HCT116 (cell line): ENCODE measurements at regions not wholly inside any gene's neighbourhood (a gene's known extent, or its start where the extent isn't known, plus 50 kb on each side); places are given as distances from the start of the nearest gene placed in this dataset.

ENCODE experiments used
- ATAC-seq: fragments of 200-7000 bp; cut with Tn5 transposase; 2 replicates; pipeline ENCODE4 v1.9.1; 2020; ENCODE audit warnings: mild to moderate bottlenecking, moderate library complexity
- BruUV-seq: library from RNA; stranded (reverse); fragments of 400-500 nt; replicated peaks from 2 replicates; lab custom pipeline; 2021; lab: Mats Ljungman, UMichigan
- CTCF ChIA-PET: fragments of 300-600 bp; sonication (Branson Sonifier 250); formaldehyde crosslinking; loops from one replicate; lab custom pipeline; 2021; ENCODE audit warnings: antibody characterized with exemption; lab: Charles Lee
- POLR2A ChIA-PET: fragments of 300-600, 350-600 bp; sonication (Branson Sonifier 250); formaldehyde crosslinking; loops from one replicate; lab custom pipeline; 2021; ENCODE audit warnings: antibody characterized with exemption; lab: Charles Lee
- RAD21 ChIA-PET, 2 experiments: fragments of 300-600 bp; sonication (Branson Sonifier 250); formaldehyde crosslinking; loops; one replicate each; lab custom pipeline; 2023; ENCODE audit warnings: low total read pairs in 2 of 2; ENCODE audit not compliant: uncharacterized antibody in 2 of 2, unreplicated experiment in 2 of 2, low non-redundant PET in 1 of 2; lab: Charles Lee
- DNase-seq: peaks from one replicate; pipeline ENCODE4 v3.0.0-alpha.2; 2010; ENCODE audit warnings: low read depth, low spot score
- H2AFZ ChIP-seq: fragments of 200-600 bp; shearing (Covaris generic), sonication (generic); 2 replicates; pipeline ENCODE4 v1.6.1; 2017; ENCODE audit warnings: low read depth, mixed run types, mixed read lengths, antibody characterized with exemption, low read length; ENCODE audit not compliant: poor library complexity, severe bottlenecking
- H3K27ac ChIP-seq: 2 replicates; pipeline ENCODE4 v1.5.1; 2012; ENCODE audit warnings: low read depth, low read length
- H3K27me3 ChIP-seq: fragments of 200-600 bp; sonication (generic); 2 replicates; pipeline ENCODE4 v1.6.1; 2016; ENCODE audit warnings: mixed run types, low read length, mixed read lengths; ENCODE audit not compliant: insufficient read depth
- H3K36me3 ChIP-seq, 2 experiments: fragments of 200-500 bp in 1 of 2; fragments of 200-600 bp in 1 of 2; sonication (Bioruptor generic) in 1 of 2; sonication (generic) in 1 of 2; 2 replicates each; pipeline versions ENCODE4 v1.5.1 to v1.6.1; 2014 to 2016; ENCODE audit warnings: low read length in 2 of 2, inconsistent platforms in 1 of 2, mixed read lengths in 1 of 2, mixed run types in 1 of 2; ENCODE audit not compliant: insufficient read depth in 2 of 2, control insufficient read depth in 1 of 2
- H3K4me1 ChIP-seq, 2 experiments: fragments of 200-600 bp in 1 of 2; sonication (generic) in 1 of 2; 2 replicates each; pipeline versions ENCODE4 v1.5.1 to v1.6.1; 2012 to 2017; ENCODE audit warnings: low read length in 2 of 2, inconsistent platforms in 1 of 2, mild to moderate bottlenecking in 1 of 2, mixed read lengths in 1 of 2, mixed run types in 1 of 2, moderate library complexity in 1 of 2; ENCODE audit not compliant: insufficient read depth in 2 of 2, control insufficient read depth in 1 of 2
- H3K4me2 ChIP-seq: fragments of 200-600 bp; sonication (generic); 2 replicates; pipeline ENCODE4 v1.6.1; 2017; ENCODE audit warnings: mixed run types, low read length, mixed read lengths
- H3K4me3 ChIP-seq, 2 experiments: fragments of 200-600 bp in 1 of 2; sonication (generic) in 1 of 2; replicated peaks in 1 of 2; 2 replicates each; pipeline ENCODE4 v1.5.1; 2011 to 2016; ENCODE audit warnings: low read length in 2 of 2, control low read depth in 1 of 2, low read depth in 1 of 2, mild to moderate bottlenecking in 1 of 2, mixed read lengths in 1 of 2, mixed run types in 1 of 2
- H3K79me2 ChIP-seq: fragments of 200-600 bp; sonication (generic); 2 replicates; pipeline ENCODE4 v1.6.1; 2017; ENCODE audit warnings: mild to moderate bottlenecking, mixed run types, low read length, moderate library complexity, mixed read lengths; ENCODE audit not compliant: insufficient read depth
- H3K9ac ChIP-seq: fragments of 200-600 bp; sonication (generic); 2 replicates; pipeline ENCODE4 v1.6.1; 2016; ENCODE audit warnings: low read length, mixed read lengths
- H3K9me2 ChIP-seq: fragments of 200-600 bp; sonication (generic), shearing (Covaris generic); 2 replicates; pipeline ENCODE4 v1.6.1; 2017; ENCODE audit warnings: mixed run types, mild to moderate bottlenecking, moderate library complexity; ENCODE audit not compliant: insufficient read depth
- H3K9me3 ChIP-seq, 2 experiments: fragments of 200-500 bp in 1 of 2; fragments of 200-600 bp in 1 of 2; sonication (Bioruptor generic) in 1 of 2; sonication (generic) in 1 of 2; 2 replicates each; pipeline ENCODE4 v1.6.1; 2014 to 2017; ENCODE audit warnings: low read length in 2 of 2, mixed read lengths in 2 of 2, inconsistent platforms in 1 of 2, low read depth in 1 of 2, mild to moderate bottlenecking in 1 of 2, mixed run types in 1 of 2, moderate library complexity in 1 of 2; ENCODE audit not compliant: control insufficient read depth in 1 of 2, insufficient read depth in 1 of 2
- H4K20me1 ChIP-seq: fragments of 200-600 bp; sonication (generic), shearing (Covaris generic); 2 replicates; pipeline ENCODE4 v1.6.1; 2017; ENCODE audit warnings: mixed run types, mild to moderate bottlenecking, moderate library complexity; ENCODE audit not compliant: insufficient read depth
- ATF3 ChIP-seq: IDR thresholded peaks from 2 replicates; pipeline ENCODE4 v1.6.1; 2012
- CBX3 ChIP-seq: IDR thresholded peaks from 2 replicates; pipeline ENCODE4 v1.6.1; 2012; ENCODE audit warnings: low read depth
- CTCF ChIP-seq, 3 experiments: fragments of 200-600 bp in 1 of 3; sonication (generic) in 1 of 3; IDR thresholded peaks in 2 of 3; conservative IDR thresholded peaks in 1 of 3; 2 replicates each; pipeline ENCODE4 v1.5.1; 2012 to 2017; ENCODE audit warnings: low read depth in 2 of 3, low read length in 2 of 3, antibody characterized with exemption in 1 of 3, borderline replicate concordance in 1 of 3, control low read depth in 1 of 3, mild to moderate bottlenecking in 1 of 3, mixed read lengths in 1 of 3, mixed run types in 1 of 3, moderate library complexity in 1 of 3; ENCODE audit not compliant: insufficient read depth in 1 of 3
- EGR1 ChIP-seq: IDR thresholded peaks from 2 replicates; pipeline ENCODE4 v1.6.1; 2012; ENCODE audit warnings: low read depth
- ELF1 ChIP-seq: IDR thresholded peaks from 2 replicates; pipeline ENCODE4 v1.6.1; 2012; ENCODE audit warnings: low read depth, borderline replicate concordance
- EZH2 ChIP-seq: fragments of 200-600 bp; sonication (generic); IDR thresholded peaks from 2 replicates; pipeline ENCODE4 v1.6.1; 2017; ENCODE audit warnings: antibody characterized with exemption, mixed run types
- EZH2phosphoT487 ChIP-seq: fragments of 200-600 bp; IDR thresholded peaks from 2 replicates; pipeline ENCODE4 v1.6.1; 2018; ENCODE audit warnings: antibody characterized with exemption, borderline replicate concordance
- FOSL1 ChIP-seq: IDR thresholded peaks from 2 replicates; pipeline ENCODE4 v1.6.1; 2012; ENCODE audit warnings: low read depth
- JUND ChIP-seq: IDR thresholded peaks from 2 replicates; pipeline ENCODE4 v1.6.1; 2012
- POLR2AphosphoS5 ChIP-seq: IDR thresholded peaks from 2 replicates; pipeline ENCODE4 v1.6.1; 2011; ENCODE audit warnings: mild to moderate bottlenecking, low read depth, low read length, moderate library complexity
- RAD21 ChIP-seq: IDR thresholded peaks from 2 replicates; pipeline ENCODE4 v1.6.1; 2012; ENCODE audit warnings: low read depth, mild to moderate bottlenecking
- SIN3A ChIP-seq: IDR thresholded peaks from 2 replicates; pipeline ENCODE4 v1.6.1; 2012; ENCODE audit warnings: low read depth
- SP1 ChIP-seq: IDR thresholded peaks from 2 replicates; pipeline ENCODE4 v1.6.1; 2012; ENCODE audit warnings: low read depth
- YY1 ChIP-seq: IDR thresholded peaks from 2 replicates; pipeline ENCODE4 v1.6.1; 2011; ENCODE audit warnings: low read length, low read depth, moderate library complexity, mild to moderate bottlenecking; ENCODE audit not compliant: insufficient replicate concordance; ENCODE audit errors: extremely low read depth
- ZNF274 ChIP-seq: fragments of 200-500 bp; sonication (Bioruptor generic); IDR thresholded peaks from 2 replicates; pipeline ENCODE4 v1.6.1; 2014; ENCODE audit warnings: mild to moderate bottlenecking, low read depth, low read length, inconsistent platforms
- intact Hi-C: fragments of 100-400 bp; cut with micrococcal nuclease; formaldehyde crosslinking; loops from 2 replicates; pipeline ENCODE4 v1.10.0; 2022
- TF ChIP-seq, protein P1 (sequence below): IDR thresholded peaks from 2 replicates; pipeline ENCODE4 v1.6.1; 2011; ENCODE audit warnings: mild to moderate bottlenecking, low read length, moderate library complexity; ENCODE audit not compliant: insufficient replicate concordance; ENCODE audit errors: extremely low read depth

DNA sequence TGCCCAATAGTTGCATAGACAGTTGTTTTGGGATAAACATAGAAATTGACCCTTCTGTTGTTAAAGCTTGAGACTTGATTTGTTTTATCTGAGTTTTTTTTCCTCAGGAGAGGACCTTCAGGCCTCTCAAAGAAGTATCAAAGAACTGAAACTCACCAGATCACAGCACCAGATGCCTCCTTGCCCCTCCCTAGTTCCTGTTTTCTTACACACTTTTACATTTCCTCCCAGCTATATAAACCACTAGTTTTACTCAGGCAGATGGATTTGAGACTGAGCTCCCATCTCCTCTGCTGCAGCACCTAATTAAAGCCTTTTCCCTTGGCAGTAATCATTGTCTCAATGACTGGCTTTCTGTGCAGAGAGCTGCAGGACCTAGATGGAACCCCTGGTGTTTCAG, 150.6 kb upstream of the NRG3 start:
- H3K9ac ChIP-seq, result no peak overlapping the region
- H3K4me2 ChIP-seq, result no peak overlapping the region
- no peaks in the 10 kb centered on the region for H3K79me2 ChIP-seq
- H3K9me2 ChIP-seq, result no peaks in the 10 kb centered on the region
- DNase-seq, result no peak
- ChIA-PET POLR2A (no interaction called here), CTCF (no interaction called here), RAD21 (no interaction called here)
- intact Hi-C loops, result no loop called here
- H3K4me1 ChIP-seq, result no peaks in the 10 kb centered on the region
- H2AFZ ChIP-seq, result no peak overlapping the region
- no peak for TF ChIP-seq YY1
- no peak for TF ChIP-seq POLR2AphosphoS5
- no peak for TF ChIP-seq RAD21
- TF ChIP-seq EGR1, result no peak
- TF ChIP-seq ELF1, result no peak
- TF ChIP-seq ZNF274, result no peak
- TF ChIP-seq FOSL1, result no peak
- TF ChIP-seq EZH2, result no peak
- no peak for TF ChIP-seq CBX3
- no peak for TF ChIP-seq EZH2phosphoT487
- TF ChIP-seq SIN3A, result no peak
- TF ChIP-seq, protein P1, sequence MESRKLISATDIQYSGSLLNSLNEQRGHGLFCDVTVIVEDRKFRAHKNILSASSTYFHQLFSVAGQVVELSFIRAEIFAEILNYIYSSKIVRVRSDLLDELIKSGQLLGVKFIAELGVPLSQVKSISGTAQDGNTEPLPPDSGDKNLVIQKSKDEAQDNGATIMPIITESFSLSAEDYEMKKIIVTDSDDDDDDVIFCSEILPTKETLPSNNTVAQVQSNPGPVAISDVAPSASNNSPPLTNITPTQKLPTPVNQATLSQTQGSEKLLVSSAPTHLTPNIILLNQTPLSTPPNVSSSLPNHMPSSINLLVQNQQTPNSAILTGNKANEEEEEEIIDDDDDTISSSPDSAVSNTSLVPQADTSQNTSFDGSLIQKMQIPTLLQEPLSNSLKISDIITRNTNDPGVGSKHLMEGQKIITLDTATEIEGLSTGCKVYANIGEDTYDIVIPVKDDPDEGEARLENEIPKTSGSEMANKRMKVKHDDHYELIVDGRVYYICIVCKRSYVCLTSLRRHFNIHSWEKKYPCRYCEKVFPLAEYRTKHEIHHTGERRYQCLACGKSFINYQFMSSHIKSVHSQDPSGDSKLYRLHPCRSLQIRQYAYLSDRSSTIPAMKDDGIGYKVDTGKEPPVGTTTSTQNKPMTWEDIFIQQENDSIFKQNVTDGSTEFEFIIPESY, result no peak
- no peak for TF ChIP-seq JUND
- TF ChIP-seq ATF3, result no peak
- no peak for TF ChIP-seq CTCF (IDR thresholded peaks at IDR 0.05 in 2 of 3, conservative IDR thresholded peaks at IDR 0.05 in 1 of 3; ENCODE audit: borderline replicate concordance in 1 of 3, insufficient read depth in 1 of 3, low read depth in 2 of 3, low read length in 2 of 3)
- TF ChIP-seq SP1, result no peak
- no peak overlapping the region for H3K27ac ChIP-seq
- H3K9me3 ChIP-seq, result peaks cover 5 to 20% of the 10 kb centered on the region in 2 experiments; a peak in 2 of 4 replicates
- BruUV-seq, result no TSS peak
- no peaks in the 10 kb centered on the region for H3K36me3 ChIP-seq
- H3K27me3 ChIP-seq, result no peaks in the 10 kb centered on the region
- no peak overlapping the region for H3K4me3 ChIP-seq
- ATAC-seq, result no peak
- H4K20me1 ChIP-seq, result no peaks in the 10 kb centered on the region
